OCI-LY7 (cell line): ENCODE measurements at regions not wholly inside any gene's neighbourhood (a gene's known extent, or its start where the extent isn't known, plus 50 kb on each side); places are given as distances from the start of the nearest gene placed in this dataset.

Source experiments
- EZH2phosphoT487 ChIP-seq: fragments of 200-600 bp; sonication (generic); IDR thresholded peaks from 2 replicates; pipeline ENCODE4 v1.6.1; 2018; ENCODE audit warnings: low read depth, borderline replicate concordance, mild to moderate bottlenecking, mixed run types, antibody characterized with exemption, low read length, moderate library complexity, mixed read lengths
- TF ChIP-seq, protein P1 (sequence below): fragments of 200-600 bp; sonication (generic); conservative IDR thresholded peaks from 2 replicates; pipeline ENCODE4 v1.5.1; 2014; ENCODE audit warnings: mild to moderate bottlenecking, antibody characterized with exemption, low read length, moderate library complexity, mixed read lengths

DNA sequence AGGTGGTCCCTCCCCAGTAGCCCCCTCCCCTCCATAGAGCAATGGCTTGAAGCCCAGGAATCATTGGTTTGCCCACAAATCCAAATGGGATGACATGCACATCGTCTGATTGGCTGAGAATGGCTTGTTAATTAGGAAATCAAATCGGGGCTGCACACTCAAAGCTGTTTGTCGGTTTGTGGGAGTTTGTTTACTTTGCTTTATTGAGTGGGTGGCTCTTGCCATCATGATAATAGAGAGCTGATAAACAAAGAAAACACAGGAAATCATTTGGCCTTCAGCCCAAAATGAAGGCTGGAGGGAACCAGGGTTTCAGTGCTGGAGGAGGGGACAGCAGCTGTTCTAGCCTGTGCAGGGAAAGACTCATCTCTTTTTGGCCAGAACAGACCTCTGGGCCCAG lies 316.3 kb downstream of the CBLN1 start:
- TF ChIP-seq, protein P1, sequence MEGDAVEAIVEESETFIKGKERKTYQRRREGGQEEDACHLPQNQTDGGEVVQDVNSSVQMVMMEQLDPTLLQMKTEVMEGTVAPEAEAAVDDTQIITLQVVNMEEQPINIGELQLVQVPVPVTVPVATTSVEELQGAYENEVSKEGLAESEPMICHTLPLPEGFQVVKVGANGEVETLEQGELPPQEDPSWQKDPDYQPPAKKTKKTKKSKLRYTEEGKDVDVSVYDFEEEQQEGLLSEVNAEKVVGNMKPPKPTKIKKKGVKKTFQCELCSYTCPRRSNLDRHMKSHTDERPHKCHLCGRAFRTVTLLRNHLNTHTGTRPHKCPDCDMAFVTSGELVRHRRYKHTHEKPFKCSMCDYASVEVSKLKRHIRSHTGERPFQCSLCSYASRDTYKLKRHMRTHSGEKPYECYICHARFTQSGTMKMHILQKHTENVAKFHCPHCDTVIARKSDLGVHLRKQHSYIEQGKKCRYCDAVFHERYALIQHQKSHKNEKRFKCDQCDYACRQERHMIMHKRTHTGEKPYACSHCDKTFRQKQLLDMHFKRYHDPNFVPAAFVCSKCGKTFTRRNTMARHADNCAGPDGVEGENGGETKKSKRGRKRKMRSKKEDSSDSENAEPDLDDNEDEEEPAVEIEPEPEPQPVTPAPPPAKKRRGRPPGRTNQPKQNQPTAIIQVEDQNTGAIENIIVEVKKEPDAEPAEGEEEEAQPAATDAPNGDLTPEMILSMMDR = no peak
- no peak for TF ChIP-seq EZH2phosphoT487
